Hematopoietic multipotent progenitor cell treated with erythropoietin and hydrocortisone succinate and interleukin-3 and kit ligand, for 4 days (in vitro differentiated cells): ENCODE measurements at regions not wholly inside any gene's neighbourhood (a gene's known extent, or its start where the extent isn't known, plus 50 kb on each side); places are given as distances from the start of the nearest gene placed in this dataset.

Experiments used
- DNase-seq: peaks from one replicate; pipeline ENCODE4 v3.0.0-alpha.2; 2015

DNA sequence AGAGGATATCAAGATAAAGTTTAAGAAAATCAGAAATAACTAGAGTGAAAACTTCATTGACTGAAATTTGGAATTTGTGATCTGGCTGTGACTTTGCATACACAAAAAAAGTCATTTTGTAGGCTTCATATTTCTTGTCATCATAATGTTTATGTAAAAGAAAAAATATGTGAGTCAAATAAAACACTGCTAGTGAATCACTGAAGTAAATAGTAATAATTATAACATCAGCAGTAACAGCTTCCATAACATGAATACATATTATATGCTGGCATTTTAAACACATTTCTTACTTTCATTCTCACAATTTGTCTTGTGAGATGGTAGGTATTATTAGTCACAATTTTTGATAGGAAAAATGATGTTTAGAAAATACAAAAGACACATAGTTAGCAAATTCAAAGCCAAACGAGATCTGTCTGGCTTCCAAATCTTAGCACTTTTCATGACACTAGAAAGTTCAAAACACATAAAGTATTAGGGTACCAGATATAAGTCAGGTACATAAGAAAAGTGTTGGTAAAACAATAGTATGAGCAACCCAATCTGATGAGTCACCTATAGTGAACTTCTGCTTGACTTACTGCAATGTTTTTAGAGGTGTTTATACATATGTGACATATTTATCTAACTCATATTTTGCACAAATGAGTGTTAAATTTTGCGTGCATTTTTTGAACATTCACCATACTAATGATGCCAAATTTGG is 241.0 kb upstream of the SNX7 start:
- DNase-seq, result no peak

- DNase-seq, result peak; percentile 13
These were observed 243.7 kb upstream of the SNX7 start for GRCh38 chr1:98417820-98418219.

DNA sequence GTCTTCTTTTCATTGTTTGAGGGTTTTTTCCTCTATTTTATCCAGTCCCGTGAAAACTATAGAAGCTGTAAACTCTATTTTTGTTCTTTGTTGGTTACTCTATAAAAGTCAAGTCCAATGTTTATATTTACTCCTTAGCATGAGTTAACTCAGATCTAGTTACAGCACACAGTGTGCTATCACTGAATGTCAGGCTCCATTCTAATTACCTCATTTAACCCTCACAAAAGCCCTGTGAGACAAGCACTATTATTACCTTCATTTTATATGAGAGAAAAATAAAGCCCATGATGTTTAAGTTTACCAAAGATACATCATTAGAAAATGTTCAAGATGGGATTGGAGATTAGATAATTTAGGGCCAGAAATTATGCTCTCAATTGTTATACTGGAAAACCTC is 251.4 kb upstream of the SNX7 start:
- no peak for DNase-seq

DNA sequence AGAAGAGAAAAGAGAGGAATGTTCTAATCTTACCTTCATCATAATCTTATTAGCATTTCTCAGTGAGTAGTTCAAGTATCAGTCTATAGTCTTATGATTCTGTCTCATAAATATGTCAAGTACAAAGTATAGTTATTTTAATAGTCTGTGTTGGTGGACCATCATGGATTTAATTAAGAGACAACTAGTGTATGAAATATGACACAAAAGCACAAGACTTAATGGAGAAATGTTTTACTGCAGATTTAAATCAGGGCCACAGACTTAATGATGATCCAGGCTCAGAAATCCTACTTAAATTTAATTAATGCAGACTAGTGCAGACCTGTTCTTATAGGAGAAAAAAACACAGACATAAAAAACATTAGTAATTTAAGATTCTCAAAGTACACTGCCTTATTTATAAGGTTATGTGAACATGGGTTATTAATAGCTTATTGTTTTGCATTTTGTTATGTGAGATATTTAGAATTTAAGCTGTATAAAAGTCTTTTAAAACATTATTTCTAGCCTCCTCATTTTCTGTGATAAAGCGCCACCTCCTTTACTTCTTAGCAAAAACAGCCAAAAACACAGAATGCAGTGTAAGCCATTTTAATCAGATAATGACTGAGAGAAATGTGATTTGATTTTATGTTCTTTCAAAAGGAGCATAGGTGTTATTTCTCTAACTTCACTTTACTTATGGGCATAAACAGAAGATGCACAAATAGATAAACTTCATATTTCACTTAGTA is 255.0 kb upstream of the SNX7 start:
- peak; percentile 16 for DNase-seq

DNA sequence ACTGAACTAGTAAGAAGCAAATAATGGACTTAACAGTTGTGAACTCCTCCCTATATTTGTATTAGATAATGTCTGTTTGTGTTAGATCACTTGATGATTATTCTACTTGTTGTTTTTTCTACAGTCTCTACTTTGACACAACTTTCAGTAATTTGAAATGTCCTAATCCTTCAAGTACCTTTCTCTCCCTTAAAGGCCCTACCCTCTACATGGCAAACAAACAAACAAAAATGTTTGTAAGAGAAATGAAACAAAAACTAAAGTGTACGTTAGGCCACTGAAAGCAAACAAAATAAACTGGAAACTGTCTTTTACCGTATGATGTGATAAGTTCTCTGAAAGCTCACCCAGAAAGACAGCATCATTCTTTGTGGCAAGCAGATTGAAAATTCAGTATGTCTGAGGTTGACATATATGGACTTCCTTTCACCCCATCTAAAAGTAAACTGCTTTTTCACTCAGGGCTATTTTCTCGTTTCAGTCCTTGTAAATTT is 255.9 kb upstream of the SNX7 start:
- peak; percentile 8 for DNase-seq

DNA sequence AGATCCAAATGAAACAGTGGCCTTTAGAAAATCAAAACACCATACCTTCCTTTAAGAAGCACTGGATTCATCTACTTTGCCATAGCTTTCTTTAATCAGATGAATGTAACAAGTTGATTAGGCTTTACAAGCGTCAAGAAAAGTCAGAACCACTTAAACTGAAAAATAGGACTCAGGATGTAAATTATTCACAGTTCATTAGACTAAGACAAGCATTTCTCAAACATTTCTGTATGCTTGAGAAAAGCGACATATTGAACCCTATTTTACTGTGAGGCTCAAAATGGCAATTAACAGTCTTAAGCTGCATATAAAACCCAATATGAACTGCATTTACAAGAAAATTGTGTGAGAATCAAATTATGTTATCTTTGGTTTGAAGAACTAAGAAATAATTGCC is 256.7 kb upstream of the SNX7 start:
- no peak for DNase-seq

GRCh38 chr1:98403963-98404480 is 257.5 kb upstream of the SNX7 start:
- DNase-seq, result peak; percentile 6

DNA sequence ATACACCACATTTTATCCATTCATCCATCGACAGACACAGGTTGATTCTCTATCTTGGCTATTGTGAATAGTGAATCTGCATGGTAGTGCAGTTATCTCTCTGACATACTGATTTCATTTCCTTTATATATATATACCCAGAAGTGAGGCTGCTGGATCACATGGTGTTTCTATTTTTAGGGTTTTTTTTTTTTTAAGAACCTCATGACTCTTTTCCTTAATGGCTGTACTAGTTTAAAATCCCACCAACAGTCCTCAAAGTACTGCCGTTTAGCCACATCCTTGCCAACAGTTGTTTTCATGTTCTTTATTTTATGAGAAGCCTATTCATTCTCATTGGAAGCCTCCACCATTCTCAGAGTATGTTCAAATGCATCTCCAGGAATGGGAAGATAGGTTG is 258.7 kb upstream of the SNX7 start:
- peak; percentile 38 for DNase-seq

- DNase-seq, result no peak
These were observed 261.1 kb upstream of the SNX7 start for GRCh38 chr1:98400446-98400845.

- no peak for DNase-seq
These were observed 262.3 kb upstream of the SNX7 start for GRCh38 chr1:98399218-98399617.

DNA sequence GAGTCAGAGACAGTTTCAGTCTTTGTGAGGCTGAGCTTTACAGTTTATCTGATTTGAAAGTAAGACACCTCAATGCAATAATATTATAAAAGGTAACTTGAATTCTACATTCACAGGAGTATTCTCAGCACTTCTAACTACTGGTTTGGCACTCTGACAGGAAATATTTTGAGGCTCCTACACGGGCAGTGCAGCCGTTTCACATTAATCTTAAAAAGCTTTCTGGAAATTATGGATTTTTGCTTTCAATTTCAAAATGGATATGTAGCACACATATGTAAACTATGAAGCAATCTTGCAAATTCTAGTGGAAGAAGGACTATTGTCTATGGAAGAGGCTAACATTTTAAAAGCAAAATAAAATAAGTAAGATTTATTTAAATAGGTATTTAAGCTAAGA is 262.9 kb upstream of the SNX7 start:
- peak; percentile 10 for DNase-seq

DNA sequence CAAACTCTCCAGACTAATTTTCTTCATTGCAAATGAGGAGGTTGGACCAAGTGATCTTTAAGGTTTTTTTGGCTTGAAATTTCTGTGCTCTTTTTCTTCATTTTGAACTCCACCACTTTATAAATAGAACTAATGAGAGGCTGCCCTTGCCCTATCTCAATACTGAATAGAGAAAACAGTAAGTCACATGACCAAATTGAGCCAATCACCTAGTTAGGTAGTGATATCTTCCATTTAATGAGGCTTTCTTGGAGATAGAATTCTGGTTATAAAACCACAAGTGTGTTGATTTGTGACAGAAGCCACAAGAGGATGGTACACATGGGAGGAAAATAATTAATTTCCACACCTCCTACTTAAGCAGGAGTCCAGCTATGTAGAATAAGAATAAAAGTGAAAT is 263.4 kb upstream of the SNX7 start:
- no peak for DNase-seq

GRCh38 chr1:98393719-98394118 is 267.8 kb upstream of the SNX7 start:
- DNase-seq, result peak; percentile 31

DNA sequence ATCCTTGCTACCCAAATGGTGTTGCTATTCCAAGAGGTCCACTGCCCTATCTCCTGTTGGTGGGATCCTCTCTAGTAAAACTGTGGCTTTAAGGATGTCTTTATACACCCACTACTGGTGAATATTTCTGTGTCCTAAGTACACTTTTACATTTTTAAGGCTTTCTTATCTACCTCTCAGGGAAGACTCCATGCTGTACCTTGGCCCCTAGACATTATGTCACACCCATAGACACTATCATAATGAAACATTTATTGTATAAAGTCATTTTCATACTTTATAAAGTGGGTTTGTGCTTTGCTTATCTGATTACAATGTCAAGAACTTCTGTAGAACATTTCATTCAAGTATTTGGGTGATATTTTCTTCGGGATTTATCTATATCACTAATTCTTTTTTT is 270.3 kb upstream of the SNX7 start:
- DNase-seq, result no peak

GRCh38 chr1:98389809-98390208 is 271.7 kb upstream of the SNX7 start:
- DNase-seq, result no peak

DNA sequence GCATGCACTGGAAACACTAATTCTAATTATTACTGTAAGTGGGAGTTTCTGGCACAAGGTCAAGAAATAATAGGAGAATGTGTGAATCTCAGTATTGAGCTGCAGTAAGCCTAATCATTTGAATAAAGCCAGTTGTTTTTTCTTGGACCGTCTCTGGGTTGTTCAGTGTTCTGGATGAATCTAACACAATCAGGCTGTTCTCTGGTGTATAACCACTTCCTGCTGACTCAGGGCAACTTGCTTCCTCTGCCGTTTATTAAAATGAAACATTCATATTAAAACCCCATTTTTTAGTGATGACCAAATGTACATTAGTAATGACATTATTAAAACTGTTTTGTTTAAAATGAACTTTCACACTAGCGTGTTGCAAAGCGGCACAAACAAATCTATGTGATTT is 273.1 kb upstream of the SNX7 start:
- peak; percentile 83 for DNase-seq

GRCh38 chr1:98387701-98388100 is 273.8 kb upstream of the SNX7 start:
- DNase-seq, result no peak

- DNase-seq, result peak; percentile 26
These were observed 274.7 kb upstream of the SNX7 start for GRCh38 chr1:98386675-98387440.

DNA sequence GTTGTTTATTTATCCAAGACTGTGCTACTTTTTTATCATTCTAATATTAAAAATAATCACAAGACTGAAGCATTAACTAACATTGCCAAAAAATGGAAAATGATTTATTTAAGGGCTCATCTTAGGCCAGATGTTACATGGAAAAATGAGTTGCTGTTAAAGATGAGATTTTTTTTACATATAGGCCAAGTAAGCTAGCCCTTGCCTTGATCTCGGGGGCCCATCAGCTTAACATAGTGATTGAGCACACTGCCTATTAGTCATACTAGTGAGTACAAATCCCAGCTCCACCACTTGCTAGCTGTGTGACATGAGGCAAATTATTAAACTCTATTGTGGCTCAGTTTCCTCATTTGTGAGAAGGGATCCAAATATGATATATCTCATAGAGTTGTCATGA is 275.9 kb upstream of the SNX7 start:
- DNase-seq, result no peak

GRCh38 chr1:98384461-98385141 is 276.9 kb upstream of the SNX7 start:
- DNase-seq, result no peak

- no peak for DNase-seq
These were observed 278.4 kb upstream of the SNX7 start for GRCh38 chr1:98382986-98383740.

GRCh38 chr1:98382586-98382985 is 278.9 kb upstream of the SNX7 start:
- no peak for DNase-seq
